Left kidney (tissue), 1 donor: ENCODE measurements at regions not wholly inside any gene's neighbourhood (a gene's known extent, or its start where the extent isn't known, plus 50 kb on each side); places are given as distances from the start of the nearest gene placed in this dataset.
"Not testable (repeated sequence)": the region's sequence is repeated elsewhere in the genome, so short reads cannot be mapped to it uniquely, and the experiment has no call there.

Experiments used
- DNase-seq: peaks from one replicate; pipeline ENCODE4 v3.0.0-alpha.2; 2013

DNA sequence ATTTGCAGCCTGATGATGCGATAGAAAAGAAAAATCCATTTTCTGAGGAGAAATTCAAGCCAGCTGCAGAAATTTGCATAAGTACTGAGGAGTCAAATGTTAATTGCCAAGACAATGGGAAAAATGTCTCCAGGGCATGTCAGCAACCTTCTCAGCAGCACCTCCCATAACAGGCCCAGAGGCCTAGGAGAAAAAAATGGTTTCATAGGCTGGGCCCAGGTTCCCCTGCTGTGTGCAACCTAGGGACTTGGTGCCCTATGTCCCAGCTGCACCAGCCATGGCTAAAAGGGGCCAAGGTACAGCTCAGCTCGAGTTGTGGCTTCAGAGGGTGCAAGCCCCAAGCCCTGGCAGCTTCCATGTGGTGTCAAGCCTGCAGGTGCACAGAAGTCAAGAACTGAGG lies 144.8 kb upstream of the PRKD1 start:
- DNase-seq: not testable (repeated sequence)

DNA sequence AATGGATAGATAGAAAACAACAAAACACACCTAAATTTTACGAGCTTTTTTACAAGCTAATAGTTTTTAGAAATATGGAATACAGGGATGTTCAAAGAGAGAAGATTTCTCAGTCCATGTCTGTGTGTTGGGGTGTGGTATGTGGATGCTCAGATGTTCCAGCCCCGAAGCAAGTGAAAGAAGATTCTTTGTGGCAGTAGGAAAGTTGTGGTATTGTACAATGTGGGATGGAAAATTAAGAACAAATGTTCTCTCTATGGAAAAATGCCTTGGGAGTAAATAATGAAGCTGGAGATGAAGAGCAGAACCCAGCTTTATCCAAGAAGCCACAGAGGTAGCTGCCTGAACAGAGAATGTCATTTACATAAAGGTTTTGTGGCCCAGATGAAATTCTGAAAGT lies 150.3 kb upstream of the PRKD1 start:
- no peak for DNase-seq

- DNase-seq: no peak
Observed at GRCh38 chr14:30078811-30079402, 151.3 kb upstream of the PRKD1 start.

DNA sequence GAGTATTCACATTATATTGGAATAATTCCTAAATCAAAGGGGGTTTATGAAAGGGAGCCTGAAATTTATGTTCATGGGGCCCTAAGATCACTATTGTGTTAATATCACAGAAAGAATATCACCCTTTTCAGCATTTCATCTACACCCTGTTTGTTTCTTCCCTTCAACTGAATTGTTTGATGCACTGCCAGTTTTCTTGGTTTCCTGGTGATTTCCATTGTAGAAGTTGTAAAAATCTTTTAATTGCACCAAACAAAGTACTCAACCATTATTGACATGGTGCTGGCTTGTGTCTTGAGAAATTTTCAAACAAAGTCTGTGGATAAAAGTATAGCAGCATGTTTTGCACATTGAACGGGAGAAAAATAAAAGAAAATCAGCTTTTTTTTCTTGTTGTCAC lies 154.8 kb upstream of the PRKD1 start:
- DNase-seq: no peak

DNA sequence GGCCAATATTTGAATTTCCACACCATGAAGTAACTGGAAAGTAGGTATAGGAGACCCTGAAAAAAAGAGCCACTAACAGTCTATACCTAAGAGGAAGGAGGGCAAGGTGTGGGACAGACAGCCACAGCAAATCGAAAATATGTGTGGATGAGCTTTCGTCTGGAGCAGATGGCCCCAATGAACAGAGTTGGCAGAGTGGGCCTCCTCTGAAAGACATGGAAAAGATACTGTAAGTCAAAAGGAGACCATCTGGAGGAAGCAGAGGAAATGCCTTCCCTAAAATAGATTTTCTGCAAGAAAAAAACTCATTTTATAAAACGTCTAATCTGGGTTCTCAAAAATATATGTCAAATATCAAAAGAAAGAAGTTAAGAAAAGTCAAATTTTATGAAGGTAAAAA lies 157.2 kb upstream of the PRKD1 start:
- no peak for DNase-seq

DNA sequence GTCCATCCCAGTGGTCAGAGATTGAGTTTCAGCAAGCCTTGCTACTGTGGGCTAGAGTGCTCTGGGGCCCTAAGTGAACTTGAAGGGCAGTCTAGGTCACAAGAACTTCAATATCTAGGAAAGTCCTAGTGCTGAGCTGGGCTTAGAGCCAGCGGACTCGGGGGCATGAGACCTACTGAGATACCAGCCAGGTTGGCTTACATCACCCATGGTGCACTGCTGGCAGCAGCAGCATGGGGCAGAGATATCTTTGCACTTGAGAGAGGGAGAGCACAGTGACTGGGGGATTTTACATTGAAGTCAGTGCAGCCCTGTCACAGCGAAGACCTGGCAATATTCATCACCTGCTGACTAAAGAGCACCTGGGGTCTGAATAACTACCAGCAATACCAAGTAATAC lies 158.3 kb upstream of the PRKD1 start:
- no peak for DNase-seq

- DNase-seq: no peak
Observed at GRCh38 chr14:30088620-30089019, 161.0 kb upstream of the PRKD1 start.

DNA sequence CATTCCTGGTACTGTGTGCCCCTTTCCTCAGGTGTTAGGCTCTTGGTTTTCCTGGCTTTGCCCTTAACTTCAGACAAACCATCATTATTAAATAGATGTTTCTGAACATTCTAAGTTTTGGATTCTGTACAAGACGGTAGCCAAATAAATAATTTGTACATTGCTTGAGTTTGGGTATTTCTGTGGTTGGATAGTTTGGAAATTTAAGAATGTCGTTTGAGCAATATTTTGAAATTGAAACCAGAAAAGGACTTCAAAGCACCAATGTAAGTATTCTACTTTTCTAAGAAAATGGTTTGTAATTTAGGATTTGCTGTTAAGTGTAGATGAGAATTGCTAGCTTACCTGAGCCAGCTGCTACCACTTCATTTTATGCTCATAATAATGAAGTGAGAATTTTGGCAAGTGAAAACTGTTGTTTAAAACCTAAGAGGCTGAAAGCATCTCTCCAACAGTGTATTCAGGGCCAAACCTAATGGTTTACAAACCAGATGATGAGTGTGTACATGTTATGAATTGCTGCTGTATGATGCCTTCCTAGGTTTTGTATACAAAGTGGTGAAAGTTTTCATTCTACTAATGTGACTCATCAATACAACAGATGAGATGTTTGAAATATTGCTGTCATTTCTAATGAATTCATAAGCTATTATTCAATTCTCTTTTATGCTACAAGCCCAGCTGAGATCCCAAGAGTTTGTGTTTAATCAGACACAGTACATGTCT lies 181.5 kb upstream of the PRKD1 start:
- DNase-seq: no peak

DNA sequence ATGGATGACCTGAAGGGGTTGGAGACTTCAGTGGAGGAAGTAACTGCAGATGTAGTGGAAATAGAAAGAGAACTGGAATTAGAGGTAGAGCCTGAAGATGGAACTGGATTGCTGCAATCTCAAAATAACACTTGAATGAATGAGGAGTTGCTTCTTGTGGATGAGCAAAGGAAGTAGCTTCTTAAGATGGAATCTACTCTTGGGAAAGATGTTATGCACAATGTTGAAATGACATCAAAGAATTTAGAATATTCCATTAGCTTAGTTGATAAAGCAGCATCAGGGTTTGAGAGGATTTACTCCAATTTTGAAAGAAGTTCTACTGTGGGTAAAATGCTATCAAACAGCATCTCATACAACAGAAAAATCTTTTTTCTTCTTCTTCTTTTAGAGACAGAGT lies 186.4 kb upstream of the PRKD1 start:
- DNase-seq: no peak

- no peak for DNase-seq
Observed at GRCh38 chr14:30115756-30116155, 188.1 kb upstream of the PRKD1 start.

DNA sequence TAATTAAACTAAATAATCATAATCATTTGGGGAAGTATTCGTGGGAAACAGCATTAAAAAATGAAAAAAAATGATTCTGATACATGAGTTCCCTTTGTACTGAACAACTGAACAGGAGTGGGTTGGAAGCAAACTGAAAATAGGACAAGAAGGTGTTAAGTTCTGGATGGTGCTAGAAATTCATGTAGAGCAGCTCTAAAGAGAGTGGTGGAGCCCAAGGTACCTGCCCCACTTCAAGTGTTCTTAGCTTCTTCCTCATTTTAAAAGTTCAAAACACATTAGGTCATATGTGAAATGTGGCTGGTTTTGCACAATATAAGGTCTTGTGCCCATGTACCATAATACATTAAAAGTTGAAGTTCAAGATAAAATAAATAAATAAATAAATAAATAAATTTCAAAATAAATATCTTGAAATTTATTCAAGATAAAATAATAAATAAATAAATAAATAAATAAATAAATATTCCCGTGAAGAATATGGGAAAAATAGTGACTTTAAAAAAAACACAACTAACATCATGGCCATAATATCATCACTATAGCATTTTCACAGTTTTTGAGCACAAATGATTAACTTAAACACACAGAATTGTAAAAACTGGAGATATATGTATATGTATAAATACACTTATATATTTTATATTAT lies 191.5 kb upstream of the PRKD1 start:
- DNase-seq: no peak

GRCh38 chr14:30125322-30125979 lies 197.8 kb upstream of the PRKD1 start:
- no peak for DNase-seq

- DNase-seq: no peak
Observed at GRCh38 chr14:30129807-30130206, 202.2 kb upstream of the PRKD1 start.

DNA sequence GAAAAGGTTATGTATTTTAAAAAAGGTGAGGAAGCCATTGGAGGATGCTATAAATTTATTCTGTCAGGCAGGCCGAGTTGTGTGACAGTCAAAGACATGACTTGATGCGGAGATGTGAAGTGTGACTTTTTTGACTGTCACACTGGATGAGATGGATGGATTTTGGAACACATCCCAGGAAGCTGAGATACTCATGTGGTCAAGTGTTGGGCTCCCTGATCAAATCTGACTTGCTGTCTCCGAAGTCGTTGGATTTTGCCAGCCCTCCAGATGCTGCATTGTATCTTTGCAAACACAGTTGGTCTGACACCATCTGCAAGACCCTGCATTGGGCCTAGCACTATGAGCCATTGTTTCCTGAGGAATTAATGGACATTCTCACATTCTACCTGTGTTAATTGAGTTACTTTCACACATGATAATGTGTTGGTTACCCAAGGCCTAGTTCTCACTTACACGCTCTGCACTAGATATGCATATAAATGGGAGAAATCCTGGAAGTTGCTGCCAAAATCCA lies 204.0 kb upstream of the PRKD1 start:
- no peak for DNase-seq

GRCh38 chr14:30132196-30132595 lies 204.5 kb upstream of the PRKD1 start:
- no peak for DNase-seq

DNA sequence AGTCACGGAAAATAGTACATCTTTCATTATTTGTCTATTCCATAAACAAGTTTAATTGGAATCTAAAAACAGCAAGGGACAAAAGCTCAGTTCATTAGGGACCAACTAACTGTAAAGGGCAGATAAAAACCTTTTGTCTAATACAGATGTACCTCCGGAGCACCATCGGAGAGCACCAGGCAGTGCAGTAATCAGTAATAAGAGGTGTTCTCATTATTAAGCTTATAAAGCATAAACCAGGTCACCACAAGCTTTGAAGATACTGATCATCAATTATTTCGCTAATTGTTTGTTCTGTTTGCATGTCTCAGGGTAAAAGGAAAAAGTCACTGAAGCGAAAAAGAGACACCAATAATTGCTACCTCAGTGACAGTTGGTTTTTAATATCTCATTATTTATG lies 207.3 kb upstream of the PRKD1 start:
- no peak for DNase-seq

DNA sequence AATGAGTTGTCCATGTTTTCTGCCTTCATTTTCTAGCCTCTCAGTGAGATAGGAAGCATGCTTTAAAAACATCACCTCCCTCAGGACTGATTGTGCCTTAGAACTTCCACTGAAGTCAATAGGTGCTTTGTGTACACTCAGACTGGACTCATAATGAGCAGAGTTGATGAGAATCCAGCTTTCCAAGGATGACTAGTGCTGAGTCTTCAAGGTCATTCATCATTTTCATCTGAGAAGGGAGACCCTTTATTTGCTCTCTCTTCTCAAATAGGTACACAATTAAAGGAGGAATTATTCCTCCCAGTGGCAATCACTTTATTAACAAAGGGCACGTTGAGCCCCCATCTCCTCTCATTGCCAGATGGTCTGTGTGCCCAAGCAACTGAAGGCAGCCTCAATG lies 210.9 kb upstream of the PRKD1 start:
- no peak for DNase-seq

DNA sequence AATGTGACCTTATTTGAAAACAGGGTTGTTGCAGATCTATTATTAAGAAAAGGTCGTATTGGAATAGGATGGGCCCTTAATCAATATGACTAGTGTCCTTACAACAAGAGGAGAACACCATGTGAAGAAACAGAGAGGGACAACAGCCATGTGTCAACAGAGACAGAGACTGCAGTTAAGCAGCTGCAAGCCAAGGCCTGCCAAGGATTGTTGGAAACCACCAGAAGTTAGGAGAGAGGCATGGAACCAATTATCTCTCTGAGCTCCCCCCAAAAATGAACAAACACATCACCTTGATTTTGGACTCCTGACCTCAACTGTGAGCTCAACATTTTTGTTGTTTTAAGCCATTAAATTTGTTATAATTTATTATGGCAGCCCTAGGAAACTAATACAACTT lies 214.6 kb upstream of the PRKD1 start:
- DNase-seq: no peak

GRCh38 chr14:30143627-30144026 lies 216.0 kb upstream of the PRKD1 start:
- no peak for DNase-seq

- no peak for DNase-seq
Observed at GRCh38 chr14:30153717-30154116, 226.1 kb upstream of the PRKD1 start.

DNA sequence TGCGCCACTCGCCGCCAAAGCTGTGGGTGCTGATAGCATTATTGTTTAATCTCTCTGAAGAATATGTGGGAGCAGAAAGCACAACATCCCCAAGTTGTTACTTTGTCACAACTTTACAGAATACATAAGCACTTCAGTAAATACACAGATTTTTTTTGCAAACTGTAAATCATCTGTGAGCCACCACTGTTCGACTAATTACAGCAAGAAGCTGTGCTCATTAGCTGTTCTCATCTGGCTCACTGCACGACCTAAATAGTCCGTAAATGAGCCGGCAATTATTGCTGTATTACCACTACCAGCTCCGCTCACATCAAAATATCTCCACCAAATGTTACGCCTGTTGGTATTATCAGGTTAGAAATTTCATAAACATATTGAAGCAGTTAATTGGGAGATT lies 228.9 kb upstream of the PRKD1 start:
- no peak for DNase-seq

- DNase-seq: no peak
Observed at GRCh38 chr14:30158299-30158698, 230.7 kb upstream of the PRKD1 start.

DNA sequence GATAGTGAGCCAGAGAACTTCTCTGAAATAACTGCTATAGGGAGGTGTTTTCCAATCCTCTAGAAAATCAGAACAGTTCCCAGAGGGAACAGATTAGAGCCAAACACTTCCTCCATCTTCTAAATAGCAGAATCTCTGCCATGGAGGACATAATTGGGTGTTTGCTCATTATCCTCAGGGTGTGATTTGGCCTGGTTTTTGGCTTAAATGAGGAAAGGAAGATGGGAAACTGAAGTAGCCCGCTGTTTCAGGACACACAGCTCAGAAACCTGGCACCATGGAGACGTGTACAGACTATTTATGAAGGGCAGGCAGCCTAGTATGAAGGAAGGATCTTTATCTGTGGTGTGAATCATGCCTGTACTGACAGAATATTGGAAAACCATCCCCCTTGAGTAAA lies 231.7 kb upstream of the PRKD1 start:
- no peak for DNase-seq
